ENCODE measurements at regions not wholly inside any gene's neighbourhood (a gene's known extent, or its start where the extent isn't known, plus 50 kb on each side); places are given as distances from the start of the nearest gene placed in this dataset.
A peak's percentile ranks its signal among the peaks of the same experiment; 100 is the strongest.

- in situ Hi-C loops (cut with MboI; ENCODE audit: low sequenced_read_pairs in 4 of 4), result no loop called here
- Histone ChIP-seq H3K9me3 (no peaks in the 10 kb centered on the region), H3K27me3 (no peaks in the 10 kb centered on the region), H3K36me3 (no peaks in the 10 kb centered on the region), H3K4me3 (no peak overlapping the region), H3K4me1 (peaks cover 50 to 67% of the 10 kb centered on the region in 2 donors), H3K27ac (peak overlapping the region; percentile 6 to 82 (median 44))
- no peak for DNase-seq
- no peak for ATAC-seq
- intact Hi-C loops (cut with DNase I; ENCODE audit: low total_unique reads), result loop anchor here (5.0 kb wide), 1 partner anchor 202 kb away; no protein-coding TSS in a partner anchor
- TF ChIP-seq POLR2A (IDR thresholded peaks at IDR 0.05) (no peak), CTCF (IDR thresholded peaks at IDR 0.05 in 4 of 5, conservative IDR thresholded peaks at IDR 0.05 in 1 of 5) (no peak)
Observed at GRCh38 chr12:46459861-46460545, 87.4 kb upstream of the SLC38A2 start.

GRCh38 chr12:46459111-46459510 is 86.5 kb upstream of the SLC38A2 start:
- no peak for ATAC-seq
- Histone ChIP-seq H3K4me3 (no peak overlapping the region), H3K36me3 (no peaks in the 10 kb centered on the region), H3K27ac (peak overlapping the region in 1 of 4 donors; percentile 4), H3K9me3 (no peaks in the 10 kb centered on the region), H3K4me1 (peaks cover 49 to 62% of the 10 kb centered on the region in 2 donors), H3K27me3 (no peaks in the 10 kb centered on the region)
- DNase-seq, result no peak
- in situ Hi-C loops (cut with MboI; ENCODE audit: low sequenced_read_pairs in 4 of 4) (no loop called here), intact Hi-C loops (cut with DNase I; ENCODE audit: low total_unique reads) (loop anchor here (5.0 kb wide), 1 partner anchor 203 kb away; no protein-coding TSS in a partner anchor)
- TF ChIP-seq CTCF (IDR thresholded peaks at IDR 0.05 in 4 of 5, conservative IDR thresholded peaks at IDR 0.05 in 1 of 5) (no peak), POLR2A (IDR thresholded peaks at IDR 0.05) (no peak)

- DNase-seq (no peak), ATAC-seq (no peak)
- in situ Hi-C loops (cut with MboI; ENCODE audit: low sequenced_read_pairs in 4 of 4), result no loop called here
- intact Hi-C loops (cut with DNase I; ENCODE audit: low total_unique reads), result loop anchor here (5.0 kb wide), 1 partner anchor 204 kb away; no protein-coding TSS in a partner anchor
- no peaks in the 10 kb centered on the region for H3K27me3 ChIP-seq
- peaks cover 47 to 60% of the 10 kb centered on the region in 2 donors for H3K4me1 ChIP-seq
- H3K36me3 ChIP-seq, result no peaks in the 10 kb centered on the region
- no peak overlapping the region for H3K27ac ChIP-seq
- no peaks in the 10 kb centered on the region for H3K9me3 ChIP-seq
- TF ChIP-seq CTCF (IDR thresholded peaks at IDR 0.05 in 4 of 5, conservative IDR thresholded peaks at IDR 0.05 in 1 of 5) (no peak), POLR2A (IDR thresholded peaks at IDR 0.05) (no peak)
- H3K4me3 ChIP-seq, result no peak overlapping the region
Observed at GRCh38 chr12:46458500-46459102, 86.0 kb upstream of the SLC38A2 start.

GRCh38 chr12:46457958-46458357 is 85.4 kb upstream of the SLC38A2 start:
- Histone ChIP-seq H3K27me3 (no peaks in the 10 kb centered on the region), H3K36me3 (no peaks in the 10 kb centered on the region), H3K4me3 (no peak overlapping the region), H3K4me1 (peaks cover 40 to 54% of the 10 kb centered on the region in 2 donors), H3K27ac (no peak overlapping the region), H3K9me3 (no peaks in the 10 kb centered on the region)
- TF ChIP-seq POLR2A (IDR thresholded peaks at IDR 0.05), result no peak
- no peak for TF ChIP-seq CTCF (IDR thresholded peaks at IDR 0.05 in 4 of 5, conservative IDR thresholded peaks at IDR 0.05 in 1 of 5)
- ATAC-seq (no peak), DNase-seq (no peak)
- intact Hi-C loops (cut with DNase I; ENCODE audit: low total_unique reads) (loop anchor here (5.0 kb wide), 1 partner anchor 204 kb away; no protein-coding TSS in a partner anchor), in situ Hi-C loops (cut with MboI; ENCODE audit: low sequenced_read_pairs in 4 of 4) (no loop called here)
